GM12878 (cell line): ENCODE measurements at regions not wholly inside any gene's neighbourhood (a gene's known extent, or its start where the extent isn't known, plus 50 kb on each side); places are given as distances from the start of the nearest gene placed in this dataset.

Experiments
- BACH1 ChIP-seq: fragments of 450-650 bp; IDR thresholded peaks from 2 replicates; pipeline ENCODE4 v1.6.1; 2017; ENCODE audit warnings: mild to moderate bottlenecking, borderline replicate concordance
- CTCF ChIP-seq, 3 experiments: IDR thresholded peaks in 2 of 3; conservative IDR thresholded peaks in 1 of 3; 2 replicates each; pipeline ENCODE4 v1.5.1; 2011; ENCODE audit warnings: low read depth in 3 of 3, low read length in 3 of 3, mild to moderate bottlenecking in 3 of 3, control low read depth in 2 of 3, moderate library complexity in 2 of 3, inconsistent platforms in 1 of 3, mixed read lengths in 1 of 3; ENCODE audit not compliant: control insufficient read depth in 2 of 3, insufficient read depth in 1 of 3; ENCODE audit errors: extremely low read depth in 1 of 3
- EP300 ChIP-seq, 2 experiments: fragments of 150-350 bp in 1 of 2; IDR thresholded peaks; 2 replicates each; pipeline ENCODE4 v1.6.1; 2011 to 2012; ENCODE audit warnings: low read depth in 2 of 2, low read length in 2 of 2, borderline replicate concordance in 1 of 2, improper control_type of control experiment in 1 of 2, inconsistent platforms in 1 of 2; ENCODE audit not compliant: control insufficient read depth in 1 of 2
- JUNB ChIP-seq: IDR thresholded peaks from 2 replicates; pipeline ENCODE4 v1.6.1; 2016; ENCODE audit warnings: antibody characterized with exemption, mild to moderate bottlenecking
- JUND ChIP-seq: IDR thresholded peaks from 2 replicates; pipeline ENCODE4 v1.6.1; 2012; ENCODE audit warnings: low read depth, mild to moderate bottlenecking, low read length, improper control_type of control experiment, moderate library complexity
- POLR2A ChIP-seq: IDR thresholded peaks from 2 replicates; pipeline ENCODE4 v1.6.1; 2011; ENCODE audit warnings: low read depth, mild to moderate bottlenecking, low read length
- POLR2AphosphoS5 ChIP-seq: IDR thresholded peaks from 2 replicates; pipeline ENCODE4 v1.6.1; 2011; ENCODE audit warnings: mild to moderate bottlenecking, low read length, inconsistent platforms
- REST ChIP-seq: IDR thresholded peaks from 2 replicates; pipeline ENCODE4 v1.6.1; 2012; ENCODE audit warnings: mild to moderate bottlenecking, low read depth, low read length
- RUNX3 ChIP-seq: IDR thresholded peaks from 2 replicates; pipeline ENCODE4 v1.6.1; 2012; ENCODE audit warnings: low read length, inconsistent platforms
- SMAD1 ChIP-seq: fragments of 450-650 bp; IDR thresholded peaks from 2 replicates; pipeline ENCODE4 v1.6.1; 2018; ENCODE audit warnings: mild to moderate bottlenecking, low read depth; ENCODE audit not compliant: partially characterized antibody
- SP1 ChIP-seq: IDR thresholded peaks from one replicate; pipeline ENCODE4 v1.6.1; 2011; ENCODE audit warnings: low read depth, low read length
- TAF1 ChIP-seq: IDR thresholded peaks from 2 replicates; pipeline ENCODE4 v1.6.1; 2011; ENCODE audit warnings: mild to moderate bottlenecking, low read depth, low read length, borderline replicate concordance
- TCF12 ChIP-seq: IDR thresholded peaks from 2 replicates; pipeline ENCODE4 v1.6.1; 2011; ENCODE audit warnings: low read depth, mild to moderate bottlenecking, low read length
- USF2 ChIP-seq: IDR thresholded peaks from 2 replicates; pipeline ENCODE4 v1.6.1; 2011; ENCODE audit warnings: low read depth, low read length, improper control_type of control experiment, borderline replicate concordance

GRCh38 chr12:81010641-81011040, 67.2 kb upstream of the ACSS3 start:
- TF ChIP-seq BACH1 (no peak), SP1 (no peak), POLR2A (no peak), CTCF (IDR thresholded peaks at IDR 0.05 in 2 of 3, conservative IDR thresholded peaks at IDR 0.05 in 1 of 3; ENCODE audit: control insufficient read depth in 2 of 3, extremely low read depth in 1 of 3, insufficient read depth in 1 of 3, low read depth in 3 of 3, low read length in 3 of 3) (no peak), JUNB (no peak), TCF12 (no peak), SMAD1 (no peak), TAF1 (no peak), POLR2AphosphoS5 (no peak), REST (no peak), USF2 (no peak), EP300 (IDR thresholded peaks at IDR 0.05; ENCODE audit: borderline replicate concordance in 1 of 2, control insufficient read depth in 1 of 2, low read depth in 2 of 2, low read length in 2 of 2) (no peak), JUND (no peak), RUNX3 (no peak)
